MM.1S (cell line): ENCODE measurements at regions not wholly inside any gene's neighbourhood (a gene's known extent, or its start where the extent isn't known, plus 50 kb on each side); places are given as distances from the start of the nearest gene placed in this dataset.

ENCODE experiments used
- CTCF ChIP-seq: fragments of 300-600 bp; sonication (generic); IDR thresholded peaks from 2 replicates; pipeline ENCODE4 v1.5.1; 2016; ENCODE audit warnings: antibody characterized with exemption, low read length, mixed read lengths
- EZH2 ChIP-seq: fragments of 300-600 bp; sonication (generic); optimal IDR thresholded peaks from 2 replicates; pipeline ENCODE3; 2017; ENCODE audit warnings: low read depth, mild to moderate bottlenecking, antibody characterized with exemption, low read length, mixed read lengths

- TF ChIP-seq CTCF, result no peak
- TF ChIP-seq EZH2, result no peak
Measured at GRCh38 chrX:10052906-10053625, 85.9 kb downstream of the CLDN34 start.
